ENCODE measurements at regions not wholly inside any gene's neighbourhood (a gene's known extent, or its start where the extent isn't known, plus 50 kb on each side); places are given as distances from the start of the nearest gene placed in this dataset.

GRCh38 chrX:13179586-13179985 is 135.2 kb upstream of the FAM9C start:
- TF ChIP-seq CTCF (IDR thresholded peaks at IDR 0.05) (no peak), POLR2AphosphoS5 (IDR thresholded peaks at IDR 0.05) (no peak), POLR2A (IDR thresholded peaks at IDR 0.05) (no peak), EP300 (IDR thresholded peaks at IDR 0.05) (no peak)

All from gastroesophageal sphincter (tissue), 3 donors.